OCI-LY3 (cell line): ENCODE measurements at regions not wholly inside any gene's neighbourhood (a gene's known extent, or its start where the extent isn't known, plus 50 kb on each side); places are given as distances from the start of the nearest gene placed in this dataset.
"Not testable (repeated sequence)": the region's sequence is repeated elsewhere in the genome, so short reads cannot be mapped to it uniquely, and the experiment has no call there.

ENCODE experiments used
- CTCF ChIP-seq: fragments of 200-600, 300-600 bp; sonication (generic); IDR thresholded peaks from 2 replicates; pipeline ENCODE4 v1.5.1; 2014; ENCODE audit warnings: antibody characterized with exemption, low read length, low read depth
- EZH2phosphoT487 ChIP-seq: fragments of 200-600 bp; shearing (Covaris generic); IDR thresholded peaks from 2 replicates; pipeline ENCODE4 v1.6.1; 2018; ENCODE audit warnings: antibody characterized with exemption, mixed run types, low read depth

DNA sequence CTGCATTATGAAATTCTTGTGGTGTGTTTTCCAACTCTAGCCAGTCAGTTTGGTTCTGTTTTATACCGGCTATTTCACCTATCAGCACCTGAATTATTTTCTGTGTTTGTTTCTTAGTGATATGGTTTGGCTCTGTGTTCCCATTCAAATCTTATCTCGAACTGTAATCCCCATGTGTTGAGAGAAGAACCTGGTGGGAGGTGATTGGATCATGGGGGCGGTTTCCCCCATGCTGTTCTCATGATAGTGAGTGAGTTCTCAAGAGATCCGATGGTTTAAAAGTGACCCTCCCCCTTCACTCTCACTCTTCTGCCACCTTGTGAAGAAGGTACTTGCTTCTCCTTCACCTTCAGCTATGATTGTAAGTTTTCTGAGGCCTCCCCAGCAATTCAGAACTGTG is 1006.2 kb upstream of the FOXG1 start:
- TF ChIP-seq EZH2phosphoT487, CTCF: not testable (repeated sequence)
